Lower leg skin (tissue), 3 donors: ENCODE measurements at regions not wholly inside any gene's neighbourhood (a gene's known extent, or its start where the extent isn't known, plus 50 kb on each side); places are given as distances from the start of the nearest gene placed in this dataset.
"Not testable (repeated sequence)": the region's sequence is repeated elsewhere in the genome, so short reads cannot be mapped to it uniquely, and the experiment has no call there.

Experiments used
- POLR2A ChIP-seq, 2 donors: fragments of 450-650 bp; IDR thresholded peaks; one replicate each; pipeline ENCODE4 v1.6.1; 2016 to 2017; ENCODE audit warnings: antibody characterized with exemption in 2 of 2, mild to moderate bottlenecking in 1 of 2, moderate library complexity in 1 of 2
- TF ChIP-seq, protein P1 (sequence below), 3 donors: fragments of 450-650 bp; IDR thresholded peaks; one replicate each; pipeline ENCODE4 v1.5.1; 2016; ENCODE audit warnings: antibody characterized with exemption in 3 of 3, mild to moderate bottlenecking in 3 of 3, moderate library complexity in 2 of 3

DNA sequence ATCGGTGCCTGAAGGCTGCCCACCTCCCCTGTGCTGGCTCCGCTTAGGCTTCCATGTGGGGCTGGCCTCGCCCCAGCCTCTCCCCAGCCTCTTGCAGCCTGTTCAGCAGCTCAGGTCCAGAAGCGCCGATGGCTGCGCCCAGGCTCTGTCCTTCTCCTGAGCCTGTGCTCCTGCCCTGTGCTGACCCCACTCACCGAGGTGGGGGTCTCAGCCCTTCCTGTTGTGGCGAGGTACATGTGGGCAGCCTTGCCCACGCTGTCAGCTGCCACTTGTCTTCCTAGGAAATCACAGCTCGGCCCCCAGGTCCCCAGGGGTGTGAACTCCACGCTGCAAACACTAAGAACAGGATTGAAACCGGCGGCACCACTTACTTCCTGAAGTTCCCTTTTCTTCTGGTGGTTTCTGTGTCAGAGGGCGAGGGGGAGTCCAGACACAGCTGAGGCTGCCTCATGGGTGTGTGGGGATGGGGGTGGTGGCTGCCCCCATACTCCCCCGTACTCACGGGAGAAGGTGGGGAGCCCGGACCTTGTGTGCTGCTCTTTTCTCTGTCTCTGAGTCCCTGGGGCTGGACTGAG lies 249.1 kb downstream of the TMEM121 start:
- TF ChIP-seq, protein P1, sequence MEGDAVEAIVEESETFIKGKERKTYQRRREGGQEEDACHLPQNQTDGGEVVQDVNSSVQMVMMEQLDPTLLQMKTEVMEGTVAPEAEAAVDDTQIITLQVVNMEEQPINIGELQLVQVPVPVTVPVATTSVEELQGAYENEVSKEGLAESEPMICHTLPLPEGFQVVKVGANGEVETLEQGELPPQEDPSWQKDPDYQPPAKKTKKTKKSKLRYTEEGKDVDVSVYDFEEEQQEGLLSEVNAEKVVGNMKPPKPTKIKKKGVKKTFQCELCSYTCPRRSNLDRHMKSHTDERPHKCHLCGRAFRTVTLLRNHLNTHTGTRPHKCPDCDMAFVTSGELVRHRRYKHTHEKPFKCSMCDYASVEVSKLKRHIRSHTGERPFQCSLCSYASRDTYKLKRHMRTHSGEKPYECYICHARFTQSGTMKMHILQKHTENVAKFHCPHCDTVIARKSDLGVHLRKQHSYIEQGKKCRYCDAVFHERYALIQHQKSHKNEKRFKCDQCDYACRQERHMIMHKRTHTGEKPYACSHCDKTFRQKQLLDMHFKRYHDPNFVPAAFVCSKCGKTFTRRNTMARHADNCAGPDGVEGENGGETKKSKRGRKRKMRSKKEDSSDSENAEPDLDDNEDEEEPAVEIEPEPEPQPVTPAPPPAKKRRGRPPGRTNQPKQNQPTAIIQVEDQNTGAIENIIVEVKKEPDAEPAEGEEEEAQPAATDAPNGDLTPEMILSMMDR (IDR thresholded peaks at IDR 0.05): not testable (repeated sequence)
- not testable (repeated sequence) for TF ChIP-seq POLR2A (IDR thresholded peaks at IDR 0.05)
